ENCODE measurements at regions not wholly inside any gene's neighbourhood (a gene's known extent, or its start where the extent isn't known, plus 50 kb on each side); places are given as distances from the start of the nearest gene placed in this dataset.
A peak's percentile ranks its signal among the peaks of the same experiment; 100 is the strongest.
"Not testable (repeated sequence)": the region's sequence is repeated elsewhere in the genome, so short reads cannot be mapped to it uniquely, and the experiment has no call there.

- DNase-seq, result no peak
Measured at GRCh38 chr13:50200569-50200968, 185.3 kb downstream of the KCNRG start.

- DNase-seq, result no peak
Measured at GRCh38 chr13:50200988-50201387, 185.7 kb downstream of the KCNRG start.

GRCh38 chr13:50202485-50202884, 187.2 kb downstream of the KCNRG start:
- DNase-seq, result no peak

- DNase-seq, result no peak
Measured at GRCh38 chr13:50203256-50203941, 188.2 kb downstream of the KCNRG start.

GRCh38 chr13:50205581-50205980, 190.3 kb downstream of the KCNRG start:
- no peak for DNase-seq

- DNase-seq, result peak in 1 of 2 donors; percentile 51
Measured at GRCh38 chr13:50208826-50209335, 193.6 kb downstream of the KCNRG start.

- no peak for DNase-seq
Measured at GRCh38 chr13:50209631-50210030, 194.4 kb downstream of the KCNRG start.

GRCh38 chr13:50213526-50213925, 198.3 kb downstream of the KCNRG start:
- no peak for DNase-seq

GRCh38 chr13:50214514-50214913, 199.3 kb downstream of the KCNRG start:
- DNase-seq, result no peak

GRCh38 chr13:50215399-50215798, 200.2 kb downstream of the KCNRG start:
- DNase-seq, result no peak

- no peak for DNase-seq
Measured at GRCh38 chr13:50219743-50220142, 204.5 kb downstream of the KCNRG start.

- DNase-seq, result no peak
Measured at GRCh38 chr13:50220938-50221337, 205.7 kb downstream of the KCNRG start.

GRCh38 chr13:50222569-50223332, 207.5 kb downstream of the KCNRG start:
- DNase-seq, result peak; percentile 29 to 70

- DNase-seq, result no peak
Measured at GRCh38 chr13:50224534-50224933, 209.3 kb downstream of the KCNRG start.

- DNase-seq, result no peak
Measured at GRCh38 chr13:50225193-50226155, 210.2 kb downstream of the KCNRG start.

GRCh38 chr13:50226515-50227155, 211.4 kb downstream of the KCNRG start:
- no peak for DNase-seq

- DNase-seq, result no peak
Measured at GRCh38 chr13:50227361-50227760, 212.1 kb downstream of the KCNRG start.

- no peak for DNase-seq
Measured at GRCh38 chr13:50228527-50228926, 213.3 kb downstream of the KCNRG start.

GRCh38 chr13:50229960-50230661, 214.9 kb downstream of the KCNRG start:
- DNase-seq, result peak in 1 of 2 donors; percentile 25

- DNase-seq, result no peak
Measured at GRCh38 chr13:50230662-50230978, 215.4 kb downstream of the KCNRG start.

- DNase-seq, result not testable (repeated sequence)
Measured at GRCh38 chr13:50233574-50233973, 218.3 kb downstream of the KCNRG start.
